Fibroblast of villous mesenchyme (primary cell): ENCODE measurements at regions not wholly inside any gene's neighbourhood (a gene's known extent, or its start where the extent isn't known, plus 50 kb on each side); places are given as distances from the start of the nearest gene placed in this dataset.

ENCODE experiments used
- DNase-seq: peaks from one replicate; pipeline ENCODE4 v3.0.0-alpha.2; 2010; ENCODE audit warnings: low read depth
- H3K4me3 ChIP-seq: 2 replicates; pipeline ENCODE4 v1.5.1; 2011; ENCODE audit warnings: low read depth, mild to moderate bottlenecking, low read length
- TF ChIP-seq, protein P1 (sequence below): IDR thresholded peaks from 2 replicates; pipeline ENCODE4 v1.5.1; 2012; ENCODE audit warnings: low read depth, mild to moderate bottlenecking, low read length; ENCODE audit not compliant: insufficient read depth

DNA sequence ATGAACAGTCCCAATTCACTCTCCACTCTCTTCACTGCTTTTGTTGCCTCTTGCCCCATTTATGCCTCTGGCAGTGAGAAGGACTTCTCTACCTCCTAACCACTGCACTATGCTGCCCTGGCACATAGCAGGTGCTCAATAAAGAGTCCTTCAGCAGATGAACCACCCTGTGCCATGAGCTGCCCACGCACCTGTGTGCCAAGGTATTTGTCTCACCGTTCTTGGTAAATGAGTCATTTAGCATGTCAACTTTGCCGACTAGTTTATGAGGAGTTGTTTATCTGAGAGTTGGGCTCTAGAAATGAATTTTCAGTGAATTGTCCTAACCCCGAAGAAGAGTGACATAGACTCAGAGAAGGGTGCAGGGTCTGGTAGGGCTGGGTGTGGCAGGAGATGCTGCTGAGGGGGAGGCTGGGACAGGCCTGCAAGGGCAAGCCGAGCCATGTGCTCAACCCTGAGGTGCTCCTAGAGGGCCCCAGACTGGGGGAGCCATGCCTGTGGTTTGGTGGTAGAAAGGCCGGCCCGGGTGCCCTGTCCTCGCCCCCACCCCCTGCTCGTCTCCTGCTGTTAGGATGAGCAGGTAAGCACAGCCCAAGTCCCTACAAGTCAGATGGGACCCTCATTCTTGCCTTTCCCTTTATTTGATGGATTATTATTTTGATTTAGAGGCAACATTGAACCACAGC is 654.5 kb downstream of the MATN1 start:
- TF ChIP-seq, protein P1, sequence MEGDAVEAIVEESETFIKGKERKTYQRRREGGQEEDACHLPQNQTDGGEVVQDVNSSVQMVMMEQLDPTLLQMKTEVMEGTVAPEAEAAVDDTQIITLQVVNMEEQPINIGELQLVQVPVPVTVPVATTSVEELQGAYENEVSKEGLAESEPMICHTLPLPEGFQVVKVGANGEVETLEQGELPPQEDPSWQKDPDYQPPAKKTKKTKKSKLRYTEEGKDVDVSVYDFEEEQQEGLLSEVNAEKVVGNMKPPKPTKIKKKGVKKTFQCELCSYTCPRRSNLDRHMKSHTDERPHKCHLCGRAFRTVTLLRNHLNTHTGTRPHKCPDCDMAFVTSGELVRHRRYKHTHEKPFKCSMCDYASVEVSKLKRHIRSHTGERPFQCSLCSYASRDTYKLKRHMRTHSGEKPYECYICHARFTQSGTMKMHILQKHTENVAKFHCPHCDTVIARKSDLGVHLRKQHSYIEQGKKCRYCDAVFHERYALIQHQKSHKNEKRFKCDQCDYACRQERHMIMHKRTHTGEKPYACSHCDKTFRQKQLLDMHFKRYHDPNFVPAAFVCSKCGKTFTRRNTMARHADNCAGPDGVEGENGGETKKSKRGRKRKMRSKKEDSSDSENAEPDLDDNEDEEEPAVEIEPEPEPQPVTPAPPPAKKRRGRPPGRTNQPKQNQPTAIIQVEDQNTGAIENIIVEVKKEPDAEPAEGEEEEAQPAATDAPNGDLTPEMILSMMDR = no peak
- H3K4me3 ChIP-seq = no peak overlapping the region
- no peak for DNase-seq

DNA sequence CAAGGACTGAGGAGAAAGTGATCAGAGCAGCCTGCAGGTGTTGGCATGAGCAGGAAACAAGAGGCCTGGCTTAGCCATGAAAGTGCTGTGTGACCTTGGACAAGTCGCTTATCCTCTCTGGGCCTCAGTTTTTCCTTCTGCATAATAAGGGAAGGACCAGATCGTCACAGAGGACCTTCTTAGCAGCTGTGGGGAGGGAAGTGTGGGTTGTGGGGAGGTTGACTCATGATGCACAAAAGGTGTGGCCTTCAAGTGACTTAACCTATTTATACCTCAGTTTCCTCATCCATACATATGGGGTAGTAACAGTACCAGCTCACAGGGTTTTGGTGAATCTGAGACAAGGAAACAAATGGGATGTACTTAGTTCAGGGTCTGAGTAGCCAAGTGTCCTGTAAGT is 658.8 kb downstream of the MATN1 start:
- TF ChIP-seq, protein P1 = no peak
- no peak overlapping the region for H3K4me3 ChIP-seq
- DNase-seq = no peak

DNA sequence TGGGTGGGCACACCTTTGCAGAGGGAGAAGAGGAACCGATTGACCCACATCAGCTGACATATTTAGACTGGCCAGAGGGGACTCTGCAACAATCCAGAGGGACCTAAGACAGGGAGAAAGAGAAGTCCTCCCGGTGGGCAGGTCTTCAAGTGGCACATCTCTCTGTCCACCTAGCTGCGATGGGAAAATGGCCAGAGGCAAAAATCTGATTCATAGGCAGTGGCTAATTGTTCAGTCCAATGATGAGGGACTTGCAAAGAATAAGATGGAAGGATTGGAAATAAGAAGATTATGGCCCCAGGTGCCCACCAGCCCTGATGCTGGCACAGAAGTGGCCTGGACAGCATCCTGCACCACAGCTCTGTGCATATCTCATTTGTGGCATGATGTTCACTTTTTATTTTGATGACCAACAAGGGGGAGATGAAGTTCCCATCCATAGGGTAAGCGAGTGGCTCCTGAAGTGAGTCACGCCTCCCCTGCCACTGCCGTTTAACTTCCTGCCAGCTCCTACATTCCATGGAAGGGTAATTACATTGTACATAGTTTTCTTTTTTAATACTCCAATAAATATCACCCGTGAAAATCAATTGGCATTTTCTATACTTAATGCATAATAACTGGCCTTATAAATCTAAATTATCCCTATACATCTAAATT is 659.6 kb downstream of the MATN1 start:
- no peak for DNase-seq
- TF ChIP-seq, protein P1 = no peak
- H3K4me3 ChIP-seq = no peak overlapping the region

DNA sequence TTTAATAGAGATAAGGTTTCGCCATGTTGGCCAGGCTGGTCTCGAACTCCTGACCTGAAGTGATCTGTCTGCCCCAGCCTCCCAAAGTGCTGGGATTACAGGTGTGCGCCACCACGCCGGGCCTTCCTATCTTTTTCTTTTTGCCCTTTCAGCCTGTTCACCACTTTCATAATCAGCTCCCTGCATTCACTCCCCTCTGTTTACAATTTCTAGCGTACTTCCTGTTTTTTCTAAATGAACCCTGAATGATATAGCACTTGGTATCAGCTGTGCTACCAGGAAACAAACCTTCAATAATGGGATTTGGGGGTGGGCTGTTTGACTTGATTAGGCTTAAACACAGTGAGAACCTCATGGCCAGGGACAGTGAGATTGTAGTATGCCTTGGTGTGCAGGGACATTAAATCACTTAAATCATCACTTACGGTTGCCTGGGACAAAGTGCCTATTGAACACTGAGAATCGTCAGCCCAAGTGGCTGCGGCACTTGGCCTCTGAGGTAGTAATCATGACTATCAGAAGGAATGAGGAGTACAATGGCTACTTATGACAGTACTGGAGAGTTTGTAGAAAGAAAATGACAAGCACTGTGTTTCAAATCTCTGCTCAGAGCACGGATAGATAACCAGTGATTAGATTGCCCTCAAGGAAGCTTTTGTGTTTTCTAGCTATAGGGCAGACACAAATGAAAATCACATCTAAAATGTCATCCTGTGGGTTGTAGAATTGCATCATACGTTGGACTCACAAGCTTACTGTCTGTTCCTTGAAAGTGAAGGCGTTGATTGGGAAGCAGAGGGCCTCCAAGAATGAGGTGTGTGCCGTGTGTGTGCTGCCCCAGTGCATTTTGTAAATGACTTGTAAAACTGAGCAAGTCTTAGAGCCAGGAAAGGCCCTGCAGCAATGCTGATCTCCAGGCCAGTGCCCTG is 661.8 kb downstream of the MATN1 start:
- DNase-seq = no peak
- no peak overlapping the region for H3K4me3 ChIP-seq
- TF ChIP-seq, protein P1 = no peak

DNA sequence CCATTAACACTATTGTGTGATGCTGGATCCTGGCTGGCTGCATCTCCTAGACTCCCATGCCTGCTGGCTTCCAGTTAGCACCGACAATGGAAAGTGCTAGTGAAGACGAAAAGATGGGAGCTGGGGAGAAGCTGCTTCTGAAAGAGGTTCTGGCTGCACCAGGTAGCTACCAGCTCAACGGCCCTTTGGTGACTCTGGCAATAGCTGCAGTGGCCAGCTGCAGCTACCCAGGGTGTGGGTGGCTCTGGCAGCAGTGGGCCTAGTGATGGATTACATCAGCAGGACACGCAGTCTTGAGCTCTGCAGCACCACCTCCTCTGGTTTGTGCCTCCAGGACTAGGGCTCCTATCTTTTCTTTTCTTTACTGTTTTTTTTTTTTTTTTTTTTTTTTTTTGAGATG is 662.6 kb downstream of the MATN1 start:
- DNase-seq = no peak
- H3K4me3 ChIP-seq = no peak overlapping the region
- TF ChIP-seq, protein P1 = no peak

DNA sequence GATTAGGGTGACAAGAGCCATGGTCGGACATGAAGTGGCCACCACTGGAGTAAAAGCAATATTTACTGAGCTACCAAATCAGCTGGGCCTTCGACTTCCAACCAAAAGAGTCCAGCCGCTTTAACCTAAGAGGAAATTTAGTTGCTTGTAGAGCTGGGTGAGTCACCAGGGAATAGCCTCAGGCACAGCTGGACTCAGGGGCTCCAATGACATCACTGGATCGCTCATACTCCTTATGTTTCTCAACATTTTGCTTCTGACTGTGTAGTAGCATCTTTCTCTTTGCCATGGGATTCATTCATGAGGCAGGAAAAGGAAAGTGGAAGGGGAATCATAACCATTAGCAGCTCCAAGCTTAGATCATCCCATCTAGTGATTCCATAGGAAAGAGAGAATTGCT is 664.4 kb downstream of the MATN1 start:
- DNase-seq = peak; percentile 84
- TF ChIP-seq, protein P1 = no peak
- H3K4me3 ChIP-seq = no peak overlapping the region
